Activated T-cell treated with anti-CD3 and anti-CD28 coated beads, Interleukin-2, amount 50 U/mL, for 1 hour (primary cell): ENCODE measurements at regions not wholly inside any gene's neighbourhood (a gene's known extent, or its start where the extent isn't known, plus 50 kb on each side); places are given as distances from the start of the nearest gene placed in this dataset.

Experiments
- DNase-seq: peaks from one replicate; pipeline ENCODE4 v3.0.0-alpha.2; 2020

DNA sequence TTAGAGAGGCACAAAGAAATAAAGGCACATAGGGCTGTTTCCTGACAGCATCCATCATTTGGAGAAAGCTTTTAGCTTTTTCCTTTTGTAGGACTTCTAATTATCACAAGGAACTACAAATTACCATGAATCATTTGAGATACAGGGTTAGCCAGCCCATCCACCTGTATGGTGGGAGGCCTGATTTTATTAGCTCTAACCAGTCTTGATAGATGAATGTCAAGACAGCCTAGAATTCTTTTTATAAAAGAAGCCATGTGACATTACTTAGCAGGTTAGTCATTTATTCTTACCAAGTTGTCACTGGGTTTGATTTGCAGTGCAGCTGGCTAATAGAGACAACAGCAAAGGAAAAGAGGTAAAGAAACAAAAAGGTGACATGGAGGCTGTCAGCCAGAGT, 618.1 kb downstream of the ZNF385D start:
- DNase-seq = no peak

DNA sequence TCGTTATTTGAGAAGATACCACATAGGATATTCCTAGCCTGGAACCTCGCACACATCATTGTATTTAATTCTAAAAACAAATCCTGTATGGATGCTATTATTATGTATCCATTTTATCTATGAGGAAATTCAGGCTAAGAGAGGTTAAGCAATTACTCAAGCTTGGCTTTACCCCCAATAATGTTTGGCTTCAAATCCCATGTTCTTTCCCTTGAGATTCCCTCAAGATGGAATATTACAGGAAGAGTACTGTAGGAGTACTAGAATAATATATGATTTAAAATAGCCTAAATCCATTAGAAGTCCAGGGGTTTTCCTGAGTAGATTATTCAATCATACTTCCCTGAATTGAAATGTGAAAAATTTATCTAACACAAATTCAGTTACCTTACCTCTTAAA, 630.2 kb downstream of the ZNF385D start:
- DNase-seq = no peak

DNA sequence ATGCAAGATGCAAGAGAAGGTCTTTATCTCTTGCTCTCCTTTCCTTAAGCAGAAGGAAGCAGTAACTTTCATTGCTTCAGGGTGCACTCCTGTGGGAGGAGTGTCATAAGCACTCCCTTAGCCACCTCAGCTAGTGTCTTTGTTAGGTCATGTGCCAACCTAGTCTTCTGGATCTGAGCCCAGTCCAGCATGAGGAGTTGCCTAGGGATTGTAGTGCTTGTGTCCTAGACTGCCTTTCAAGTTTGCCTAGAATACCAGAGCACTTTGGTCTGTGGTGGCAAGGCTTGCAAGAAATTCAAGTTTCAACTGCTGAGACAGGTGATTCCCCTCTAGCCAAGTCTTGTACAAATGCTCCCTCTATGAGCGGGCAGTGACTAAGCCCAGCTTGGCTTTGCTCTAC, 633.6 kb downstream of the ZNF385D start:
- no peak for DNase-seq

DNA sequence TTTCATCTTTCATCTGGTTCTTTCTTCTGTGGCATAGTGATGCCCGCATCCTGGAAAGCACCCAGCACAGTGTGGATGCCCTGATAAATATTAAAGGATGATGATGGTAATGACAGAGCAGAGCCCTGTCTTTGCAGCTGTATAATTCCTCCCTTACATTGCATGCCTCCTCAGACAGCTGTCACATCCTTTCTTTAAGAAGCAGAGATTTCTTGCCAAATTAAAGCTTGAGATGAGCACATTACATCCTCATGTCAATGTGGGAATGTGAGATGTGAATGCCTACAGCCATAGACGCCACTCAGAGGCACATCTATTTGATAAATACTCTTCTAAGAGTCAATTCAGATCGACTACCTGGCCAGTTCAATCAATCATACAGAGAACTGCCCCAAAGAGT, 642.0 kb downstream of the ZNF385D start:
- no peak for DNase-seq

DNA sequence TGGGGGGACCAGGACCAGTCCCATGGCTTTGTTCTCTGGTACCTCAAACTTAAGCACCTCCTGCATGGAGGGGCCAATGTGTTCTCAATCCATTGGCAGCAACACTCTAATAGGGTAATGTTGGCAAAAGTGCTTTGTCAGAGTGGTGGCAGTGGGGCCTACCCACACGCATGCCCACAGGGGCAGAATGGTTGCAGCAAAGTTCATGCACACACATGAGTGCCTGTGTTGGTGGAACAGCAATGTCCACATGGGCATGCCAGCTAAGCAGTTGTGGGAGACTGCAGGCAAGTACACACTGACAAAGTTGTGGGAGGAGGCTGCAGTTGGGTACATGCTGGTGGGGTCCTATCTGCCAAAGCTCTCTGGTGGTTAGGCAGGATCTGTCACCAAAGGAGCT, 645.2 kb downstream of the ZNF385D start:
- no peak for DNase-seq

DNA sequence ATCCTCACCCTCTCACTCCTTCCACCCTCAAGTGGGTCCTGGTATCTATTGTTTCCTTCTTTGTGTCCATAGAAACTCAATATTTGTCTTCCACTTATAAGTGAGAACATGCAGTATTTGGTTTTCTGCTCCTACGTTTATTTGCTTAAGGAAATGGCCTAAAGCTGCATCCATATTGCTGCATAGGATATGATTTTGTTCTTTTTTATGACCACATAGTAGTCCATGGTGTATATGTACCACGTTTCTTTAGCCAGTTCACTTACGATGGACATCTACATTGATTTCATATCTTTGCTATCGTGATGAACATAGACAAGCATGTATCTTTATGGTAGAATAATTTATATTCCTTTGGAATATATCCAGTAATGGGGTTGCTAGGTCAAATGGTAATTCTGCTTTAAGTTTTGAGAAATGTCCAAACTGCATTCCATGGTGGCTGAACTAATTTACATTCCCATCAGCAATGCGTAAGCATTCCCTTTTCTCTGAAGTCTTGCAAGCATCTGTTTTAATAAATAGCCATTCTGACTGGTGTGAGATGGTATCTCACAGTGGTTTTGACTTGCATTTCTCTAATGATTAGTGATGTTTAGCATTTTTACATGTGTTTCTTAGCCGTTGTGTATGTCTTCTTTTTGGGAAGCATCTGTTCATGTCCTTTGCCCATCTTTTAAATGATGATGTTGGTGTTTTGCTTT, 650.2 kb downstream of the ZNF385D start:
- DNase-seq = no peak

DNA sequence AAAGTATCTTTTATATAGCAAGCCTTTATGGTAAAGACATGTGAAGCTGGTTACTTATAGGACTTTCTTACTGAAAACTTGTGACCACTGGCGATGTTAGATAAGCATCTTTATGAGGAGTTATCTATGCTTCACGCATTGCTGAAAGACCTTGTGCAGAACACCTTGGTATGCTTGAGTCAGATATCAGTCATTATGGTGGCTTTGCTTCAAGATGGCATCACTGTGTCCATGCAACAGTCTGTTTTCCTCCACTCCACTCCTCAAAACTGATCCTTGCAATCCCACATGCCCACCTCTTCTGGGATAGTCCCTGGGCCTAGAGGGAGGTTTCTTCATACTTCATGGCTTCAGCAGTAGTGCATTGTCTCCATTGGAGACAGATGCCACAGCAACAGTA, 656.3 kb downstream of the ZNF385D start:
- DNase-seq = no peak

DNA sequence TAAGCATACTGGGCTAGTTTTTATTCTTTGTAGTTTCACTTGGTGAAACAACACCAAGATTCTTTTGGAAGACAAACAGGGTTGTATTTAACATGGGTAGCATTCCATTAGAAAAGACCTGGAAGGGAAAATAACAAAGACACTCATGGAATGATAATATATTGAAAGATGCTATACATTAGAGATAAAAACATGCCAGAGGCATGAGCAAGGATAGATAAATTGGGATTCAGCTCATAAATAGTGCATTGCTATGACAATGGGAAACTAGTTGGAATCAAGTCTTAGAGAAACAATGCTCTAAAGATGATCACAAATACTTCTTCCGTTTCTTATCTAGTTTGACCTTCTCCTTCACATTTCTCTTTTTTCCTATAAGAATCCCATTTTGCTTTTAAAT, 677.4 kb downstream of the ZNF385D start:
- DNase-seq = no peak

DNA sequence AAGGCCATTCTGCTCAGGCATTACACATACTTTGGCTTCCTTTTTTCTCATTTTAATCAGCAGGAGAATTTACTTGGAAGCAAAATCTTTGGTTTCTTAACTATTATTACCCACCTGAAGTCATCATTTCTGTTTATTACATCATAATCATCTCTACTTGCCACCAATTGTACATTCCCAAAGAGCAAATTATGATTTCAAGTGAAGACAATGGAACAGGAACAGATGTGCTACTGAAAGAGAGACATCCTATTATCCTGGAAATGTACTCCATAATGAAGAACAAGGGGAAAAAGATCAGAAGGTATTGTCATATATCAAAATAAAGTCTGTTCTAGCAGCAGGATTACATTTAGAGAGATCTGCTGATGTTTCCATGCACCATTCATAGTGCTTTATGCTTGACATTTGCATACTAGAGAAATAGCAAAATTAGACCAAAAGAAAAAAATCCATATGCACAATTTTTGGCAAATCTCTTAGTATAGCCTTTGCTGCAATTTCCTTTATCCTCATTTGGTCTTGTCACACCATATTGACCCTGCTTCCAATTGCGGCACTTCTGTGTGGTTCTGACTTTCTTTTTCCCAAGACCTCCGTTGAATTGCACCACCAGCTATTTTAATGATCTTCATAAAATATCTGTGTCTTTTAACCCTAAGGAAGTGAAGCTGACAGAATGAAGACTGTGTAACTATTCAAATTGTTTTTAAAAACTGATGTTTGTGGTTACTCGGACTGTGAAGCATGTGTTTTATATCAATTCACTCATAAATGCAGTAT, 683.8 kb downstream of the ZNF385D start:
- DNase-seq = no peak

DNA sequence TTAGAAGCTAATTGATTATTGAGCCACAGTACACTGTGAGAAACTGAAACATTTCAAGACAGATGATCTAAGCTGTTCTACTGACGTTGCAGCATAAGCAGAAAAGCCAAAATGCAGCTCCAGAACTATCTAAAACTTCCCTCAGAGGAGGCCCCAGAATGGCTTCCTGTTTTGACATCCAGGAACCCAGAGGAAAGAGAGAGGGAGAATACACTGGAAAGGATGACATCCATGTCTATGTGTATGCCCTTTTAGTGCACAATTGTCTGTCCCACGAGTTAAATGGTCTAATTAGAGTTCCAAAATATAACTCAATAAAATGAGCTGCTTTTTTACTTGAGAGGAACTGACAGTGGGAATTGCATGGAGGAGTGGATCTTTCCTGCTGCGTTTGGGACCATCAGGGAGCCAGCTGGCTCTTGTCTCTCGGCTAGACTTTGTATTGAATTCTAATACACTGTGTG, 688.1 kb downstream of the ZNF385D start:
- no peak for DNase-seq

DNA sequence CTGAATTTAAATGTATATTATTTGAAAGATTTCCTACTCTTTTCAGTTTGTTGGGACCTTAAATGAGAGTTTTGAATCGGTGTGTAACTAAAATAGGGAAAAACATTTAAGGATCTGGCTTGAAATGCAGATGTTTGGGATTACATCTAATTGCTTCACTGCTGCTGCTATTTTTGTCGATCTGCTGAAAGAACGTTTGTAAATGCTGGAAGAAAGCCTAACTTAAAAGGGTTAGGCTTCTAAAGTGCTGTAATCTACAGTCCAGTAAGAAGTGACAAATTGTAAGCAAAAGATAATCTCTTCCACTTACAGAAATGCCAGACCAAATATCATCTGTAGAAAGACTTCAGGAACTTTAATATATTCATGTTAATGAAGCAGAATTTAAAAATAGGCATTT, 691.6 kb downstream of the ZNF385D start:
- DNase-seq = no peak

DNA sequence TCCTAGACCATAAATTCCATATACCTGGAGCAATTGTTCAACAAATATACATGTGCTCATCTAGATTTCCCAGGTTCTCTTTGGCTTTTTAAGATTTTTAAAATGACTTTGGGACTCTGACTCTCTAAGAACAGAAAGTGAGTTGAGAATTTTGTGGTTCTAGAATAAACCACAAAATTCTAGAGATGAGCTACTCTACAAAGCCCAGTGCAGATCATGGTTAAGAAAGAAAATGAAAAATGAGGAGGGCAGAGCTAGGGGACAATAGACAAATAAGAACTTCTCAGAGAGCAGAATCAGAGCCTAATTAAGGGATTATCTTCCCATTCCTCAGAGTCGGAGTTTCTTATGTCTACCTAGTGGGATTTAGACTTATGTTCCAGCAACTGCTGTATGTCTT, 694.7 kb downstream of the ZNF385D start:
- no peak for DNase-seq

DNA sequence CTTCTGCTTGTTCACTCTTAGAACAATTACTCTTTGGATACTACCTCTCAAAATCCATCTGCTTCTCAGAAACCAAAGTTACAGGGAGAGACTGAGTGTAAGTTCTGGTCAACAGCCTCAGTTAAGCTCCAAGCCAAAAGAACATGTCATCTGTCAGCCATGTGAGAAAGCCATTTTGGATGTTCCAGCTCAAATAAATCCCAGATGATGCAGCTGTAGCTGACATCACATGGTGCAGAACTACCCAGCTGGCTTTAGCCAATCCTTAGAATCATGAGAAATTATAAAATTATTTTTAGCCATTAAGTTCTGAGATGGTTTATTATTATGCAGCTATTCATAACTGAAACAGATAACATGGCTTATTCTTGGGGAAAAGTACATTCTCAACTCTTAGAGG, 696.0 kb downstream of the ZNF385D start:
- DNase-seq = no peak

DNA sequence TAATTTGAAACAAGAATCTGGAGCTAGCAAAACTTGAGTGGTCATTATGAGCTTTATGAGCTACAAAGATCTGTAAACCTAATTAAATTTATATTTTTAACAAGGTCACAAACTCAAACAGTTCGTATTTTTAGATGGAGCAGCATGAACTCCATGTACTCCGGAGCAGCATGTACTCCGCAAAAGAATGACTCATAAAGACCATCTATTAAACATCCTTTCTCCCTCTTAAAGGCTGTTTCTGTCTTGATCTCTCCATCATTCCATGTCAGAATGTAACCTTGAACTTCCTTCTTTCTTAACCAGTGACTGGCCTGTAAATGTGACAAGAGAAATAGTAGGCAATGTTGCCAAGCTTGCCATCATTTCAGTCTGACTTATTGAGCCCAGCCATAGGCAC, 696.9 kb downstream of the ZNF385D start:
- DNase-seq = no peak

DNA sequence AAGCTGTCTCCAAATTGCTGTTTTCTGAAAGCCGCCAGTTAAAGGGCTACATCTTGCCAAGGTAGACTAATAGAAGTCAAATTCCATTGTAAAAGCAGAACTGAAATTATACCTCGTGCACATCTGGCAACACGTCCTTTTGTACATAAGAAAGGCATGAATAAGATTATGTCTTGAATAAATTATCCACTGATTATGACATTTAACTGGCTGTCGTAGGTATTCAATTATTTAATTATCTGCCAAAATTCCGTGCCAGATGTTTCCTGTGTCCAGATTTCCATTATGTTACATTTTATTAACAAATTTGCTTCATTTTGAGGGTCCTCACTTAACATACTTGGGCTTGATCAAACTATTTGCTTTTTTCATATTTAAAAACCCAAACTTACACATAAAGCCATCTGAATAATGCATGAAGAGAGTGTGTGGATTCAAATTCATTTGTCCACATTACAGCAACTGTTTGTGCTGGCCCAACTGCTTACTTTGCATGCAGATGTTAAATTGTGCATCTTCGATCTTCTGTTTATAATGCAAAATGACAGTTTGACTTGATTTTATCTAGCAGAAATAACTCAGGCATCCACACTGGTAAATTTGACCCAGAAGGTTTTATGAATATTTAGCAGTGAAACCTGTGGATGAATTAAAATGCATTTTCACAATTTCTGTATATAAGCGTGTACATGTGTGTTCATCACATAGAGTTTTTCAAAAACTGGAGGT, 701.5 kb downstream of the ZNF385D start:
- DNase-seq = no peak

DNA sequence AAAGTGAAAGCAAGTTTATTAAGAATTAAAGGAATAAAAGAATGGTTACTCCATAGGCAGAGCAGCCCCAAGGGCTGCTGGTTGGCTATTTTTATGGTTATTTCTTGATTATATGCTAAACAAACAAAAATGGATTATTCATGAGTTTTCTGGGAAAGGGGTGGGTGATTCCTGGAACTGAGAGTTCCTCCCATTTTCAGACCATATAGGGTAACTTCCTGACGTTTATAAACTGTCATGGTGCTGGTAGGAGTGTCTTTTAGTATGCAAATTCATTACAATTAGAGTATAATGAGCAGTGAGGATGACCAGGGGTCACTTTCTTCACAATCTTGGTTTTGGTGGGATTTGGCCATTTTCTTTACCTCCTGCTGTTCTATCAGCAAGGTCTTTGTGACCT, 707.9 kb downstream of the ZNF385D start:
- no peak for DNase-seq

DNA sequence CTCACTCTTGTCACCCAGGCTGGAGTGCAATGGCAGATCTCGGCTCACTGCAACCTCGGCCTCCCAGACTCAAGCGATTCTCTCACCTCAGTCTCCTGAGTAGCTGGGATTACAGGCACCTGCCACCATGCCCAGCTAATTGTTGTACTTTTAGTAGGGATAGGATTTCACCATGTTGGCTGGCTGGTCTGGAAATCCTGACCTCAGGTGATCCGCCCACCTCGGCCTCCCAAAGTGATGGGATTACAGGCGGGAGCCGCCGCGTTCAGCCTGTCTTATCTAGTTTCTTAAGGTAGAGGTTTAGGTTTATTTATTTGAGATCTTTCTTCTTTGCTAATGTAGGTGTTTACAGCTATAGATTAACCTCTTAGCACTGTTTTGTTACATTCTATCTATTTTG, 708.8 kb downstream of the ZNF385D start:
- DNase-seq = peak; percentile 6

DNA sequence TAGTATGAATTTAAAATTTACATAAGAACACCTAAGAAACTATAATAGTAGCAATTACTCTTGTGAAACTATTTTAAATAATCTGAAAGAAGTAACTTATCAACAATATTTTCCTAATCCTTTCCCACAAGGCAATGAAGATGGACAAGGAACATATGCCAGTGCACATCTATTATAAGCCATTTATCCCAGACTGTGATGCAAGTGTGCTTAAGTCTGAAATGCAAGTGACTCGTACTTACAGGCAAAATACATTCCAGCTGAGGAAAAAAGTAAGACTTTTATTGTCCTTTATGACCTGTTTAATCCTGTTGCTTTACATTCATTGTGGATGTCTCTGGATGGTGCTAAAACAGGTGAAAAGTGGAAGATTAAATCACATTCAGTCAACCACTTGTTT, 709.4 kb downstream of the ZNF385D start:
- no peak for DNase-seq

DNA sequence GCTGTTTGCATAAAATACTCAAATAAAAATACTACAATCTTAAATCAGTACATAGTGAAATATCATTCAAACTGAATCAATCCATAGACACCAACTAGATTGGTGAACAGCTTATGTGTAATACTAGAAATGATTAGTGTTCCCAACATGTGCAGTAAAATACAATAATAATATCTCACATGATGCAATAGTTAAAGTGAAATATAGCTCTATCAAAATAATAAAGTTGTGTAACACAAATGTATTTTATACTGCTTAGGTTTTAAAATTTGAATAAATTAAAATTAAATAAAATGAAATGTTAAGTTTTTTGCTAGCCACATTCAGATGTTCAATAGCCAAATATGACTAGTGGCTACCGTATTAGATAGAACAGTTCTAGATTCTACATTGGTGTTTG, 714.1 kb downstream of the ZNF385D start:
- DNase-seq = no peak

DNA sequence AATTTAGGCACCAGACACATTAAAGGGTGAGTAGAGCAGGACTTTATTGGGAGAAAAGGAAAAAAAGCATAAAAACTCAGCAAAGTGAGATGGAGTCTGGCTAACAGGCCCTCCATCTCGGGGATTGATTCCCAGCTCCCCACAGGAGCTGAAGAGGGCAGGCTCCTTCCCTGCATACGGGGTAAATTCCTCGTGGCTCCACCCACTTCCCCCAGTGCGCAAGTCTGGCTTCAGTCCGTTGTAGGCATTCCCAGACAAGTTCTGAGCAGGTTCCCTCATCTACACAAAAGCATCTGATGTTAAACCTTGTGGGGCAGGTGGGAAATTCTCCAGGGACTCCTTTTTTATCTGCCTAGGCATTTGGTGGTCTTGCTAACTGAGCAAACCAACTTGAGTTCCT, 722.6 kb downstream of the ZNF385D start:
- no peak for DNase-seq

DNA sequence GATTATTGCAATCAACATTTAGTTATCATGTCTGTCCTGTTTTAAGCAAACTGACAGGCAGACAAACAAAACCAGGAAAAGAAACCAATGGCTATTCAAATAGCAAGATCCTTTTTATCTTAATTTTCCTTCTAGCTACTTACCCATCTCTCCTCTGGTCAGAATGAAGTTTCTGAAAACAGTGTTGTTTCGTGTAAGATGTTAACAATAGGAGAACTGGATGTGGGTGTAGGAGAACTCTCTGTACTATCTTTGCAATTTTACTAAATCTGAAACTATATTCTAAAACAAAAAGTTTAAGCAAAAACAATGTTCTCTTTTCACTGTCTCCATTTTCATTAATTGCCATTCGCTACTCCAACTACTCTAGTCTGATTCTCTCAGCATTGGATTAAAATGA, 726.4 kb downstream of the ZNF385D start:
- no peak for DNase-seq

DNA sequence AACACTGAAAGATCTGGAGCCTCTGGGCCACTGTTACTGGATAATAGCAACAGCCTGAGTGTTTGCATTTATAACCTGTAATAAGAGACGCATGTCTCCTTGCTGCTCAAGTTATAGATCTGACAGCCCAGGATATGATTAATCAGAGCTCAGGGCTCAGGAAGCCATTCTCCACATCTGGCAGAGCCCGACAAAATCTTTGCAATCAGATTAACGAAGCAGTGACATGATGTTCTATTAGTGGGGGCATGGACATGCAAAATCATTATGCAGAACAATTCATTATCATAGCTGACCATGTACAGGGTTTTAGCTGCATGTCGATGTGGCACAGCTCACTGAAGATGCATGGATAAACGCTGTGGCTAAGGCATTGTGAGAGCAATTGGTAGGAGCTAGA, 730.3 kb downstream of the ZNF385D start:
- DNase-seq = no peak

DNA sequence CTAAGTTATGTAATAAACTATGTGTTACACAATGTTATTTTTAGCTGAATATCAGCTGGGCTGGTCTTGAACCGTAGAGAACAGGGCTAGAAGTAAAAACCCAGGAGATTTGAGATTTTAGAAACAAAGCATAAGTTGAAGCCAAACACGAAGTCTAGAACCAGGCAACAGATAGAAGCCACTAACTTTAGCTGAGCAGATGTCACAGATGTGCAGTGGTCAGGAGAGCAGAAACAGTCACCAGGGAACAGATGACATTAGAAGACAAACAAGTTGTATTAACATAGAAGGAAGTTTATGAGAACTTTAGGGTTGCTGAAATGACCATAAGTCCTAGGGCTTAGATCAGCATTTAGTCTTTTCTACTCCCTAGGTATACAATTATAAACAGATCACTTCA, 731.0 kb downstream of the ZNF385D start:
- no peak for DNase-seq
